GM19328 (cell line): ENCODE measurements at regions not wholly inside any gene's neighbourhood (a gene's known extent, or its start where the extent isn't known, plus 50 kb on each side); places are given as distances from the start of the nearest gene placed in this dataset.

Experiments
- ATAC-seq: cut with Tn5 transposase; IDR thresholded peaks from one replicate; pipeline ENCODE4 v1.9.1; 2021; ENCODE audit warnings: mild to moderate bottlenecking, moderate library complexity; ENCODE audit not compliant: unreplicated experiment

DNA sequence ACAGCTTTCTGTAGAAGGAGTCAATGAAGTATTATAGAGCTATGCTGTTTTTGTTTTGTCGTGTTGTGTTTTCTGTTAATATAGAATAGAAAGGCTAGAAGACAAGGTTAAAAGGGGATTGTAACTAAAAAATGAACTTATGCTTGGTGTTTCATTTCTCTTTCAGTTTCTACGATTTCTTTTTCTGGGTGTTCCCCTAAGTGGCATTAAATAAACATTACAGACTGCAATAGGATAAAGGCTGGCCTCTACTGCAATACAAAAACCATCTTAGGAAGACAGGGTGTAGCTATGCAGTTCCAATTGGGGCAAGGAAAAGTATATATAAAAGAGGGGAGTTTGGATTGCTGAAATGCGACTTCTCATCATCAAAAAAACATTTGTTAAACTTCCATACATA is 1609.7 kb upstream of the ACVR2A start:
- no peak for ATAC-seq

DNA sequence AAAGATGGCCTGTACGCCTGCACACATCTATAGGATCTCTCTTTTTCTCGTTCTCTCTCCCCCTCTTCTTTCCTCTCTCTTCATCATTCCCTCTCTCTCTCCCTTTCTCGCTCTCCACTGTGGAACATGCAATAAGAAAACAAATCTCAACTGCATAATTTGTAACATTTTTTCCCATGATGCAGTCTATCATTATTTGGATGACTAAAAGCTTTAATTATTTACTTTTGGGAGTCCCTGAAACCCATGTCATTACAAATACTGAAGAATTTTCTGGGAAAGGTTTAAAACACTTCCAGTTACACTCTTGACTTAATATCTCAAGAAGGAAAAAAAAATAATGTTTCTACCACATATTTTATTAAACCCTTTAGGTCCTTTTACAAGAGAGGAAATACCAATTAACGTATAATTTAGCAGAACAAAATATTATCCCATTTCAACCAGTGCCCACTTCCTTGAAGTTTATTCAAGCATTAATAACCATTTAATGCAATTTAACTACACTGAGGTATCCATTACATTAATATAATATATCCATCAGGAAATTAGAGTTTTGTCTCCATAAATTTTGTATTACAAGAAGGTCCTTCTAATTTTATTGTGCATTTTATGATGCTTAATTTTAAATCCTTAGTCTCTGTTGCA is 1615.2 kb upstream of the ACVR2A start:
- ATAC-seq: no peak

DNA sequence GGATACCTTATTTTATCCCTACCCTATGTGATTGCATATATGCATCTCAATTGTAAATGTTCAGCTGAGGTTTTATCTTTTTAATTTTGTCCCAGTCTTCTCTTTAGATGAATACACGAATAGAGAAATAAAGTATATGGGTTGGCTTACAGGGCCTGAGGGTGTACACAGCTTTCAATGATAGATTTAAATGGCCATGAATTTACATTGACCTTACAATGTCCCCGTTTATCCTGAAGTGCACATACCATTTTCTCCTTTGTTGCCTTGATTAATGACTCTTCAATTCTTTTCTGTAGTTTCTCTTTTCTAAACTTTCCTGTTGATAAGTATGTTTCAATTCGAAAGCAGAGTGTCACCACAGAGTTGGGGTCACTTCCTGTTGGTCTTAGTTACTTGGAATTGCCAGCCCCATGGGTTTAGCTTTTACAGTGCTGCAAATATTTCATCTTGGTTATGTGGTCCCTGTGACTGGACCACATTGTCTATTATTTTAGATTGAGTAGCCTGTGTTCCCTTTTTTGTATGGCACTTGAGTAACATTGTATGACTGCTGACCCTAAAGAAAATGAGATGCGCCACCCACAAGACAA is 1616.3 kb upstream of the ACVR2A start:
- ATAC-seq: peak; percentile 69

DNA sequence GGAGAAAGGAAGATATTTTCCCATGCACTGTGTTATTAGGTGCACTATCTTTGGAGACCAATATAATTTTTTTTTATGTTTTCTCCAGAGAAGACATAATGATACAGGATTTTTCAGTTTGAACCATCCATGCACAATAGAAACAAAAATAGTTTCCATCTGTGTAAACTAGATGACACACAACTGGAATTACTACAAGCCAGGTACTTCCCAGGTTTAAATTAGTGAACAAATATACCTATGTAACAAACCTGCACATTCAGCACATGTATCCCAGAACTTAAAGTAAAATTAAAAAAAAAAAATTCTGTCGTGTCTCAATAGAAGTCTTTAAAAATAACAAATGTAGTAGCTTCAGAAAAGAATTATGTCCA is 1616.8 kb upstream of the ACVR2A start:
- no peak for ATAC-seq

DNA sequence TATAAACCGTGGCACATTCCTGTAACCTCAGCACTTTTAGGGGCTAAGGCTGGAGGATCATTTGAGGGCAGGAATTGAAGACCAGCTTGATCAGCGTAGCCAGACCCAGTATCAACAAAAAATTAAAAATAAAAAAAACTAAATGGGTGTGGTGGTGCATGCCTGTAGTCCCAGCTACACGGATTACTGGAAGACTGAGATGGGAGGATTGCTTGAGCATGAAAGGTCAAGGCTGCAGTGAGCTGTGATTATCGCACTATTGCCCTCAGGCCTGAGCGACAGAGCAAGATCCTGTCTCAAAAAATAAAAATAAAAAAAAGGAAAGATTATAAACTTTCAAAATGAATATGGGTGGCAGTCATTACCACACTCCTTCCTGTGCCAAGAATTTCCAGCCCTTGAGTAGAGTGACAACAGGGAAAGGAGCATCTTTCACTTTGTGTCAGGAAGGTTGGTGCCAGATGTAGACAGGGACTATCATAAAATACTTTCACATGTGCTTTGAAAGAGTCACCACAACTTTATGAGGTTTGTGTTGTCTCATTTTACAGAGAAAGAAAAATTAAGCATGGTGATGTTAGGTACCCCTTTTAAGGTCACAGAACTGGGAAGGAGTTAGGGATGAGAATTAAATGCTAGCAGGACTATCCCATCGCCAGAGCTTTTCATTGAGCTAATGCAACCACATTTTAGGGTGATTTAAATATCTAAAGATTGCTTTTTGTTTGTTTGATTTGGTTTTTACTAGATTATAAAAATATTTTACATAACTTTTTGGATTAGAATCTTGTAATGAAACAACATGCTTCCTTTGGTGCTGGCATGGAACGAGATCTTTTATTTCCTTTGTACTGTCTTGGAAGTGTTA is 1617.4 kb upstream of the ACVR2A start:
- no peak for ATAC-seq

DNA sequence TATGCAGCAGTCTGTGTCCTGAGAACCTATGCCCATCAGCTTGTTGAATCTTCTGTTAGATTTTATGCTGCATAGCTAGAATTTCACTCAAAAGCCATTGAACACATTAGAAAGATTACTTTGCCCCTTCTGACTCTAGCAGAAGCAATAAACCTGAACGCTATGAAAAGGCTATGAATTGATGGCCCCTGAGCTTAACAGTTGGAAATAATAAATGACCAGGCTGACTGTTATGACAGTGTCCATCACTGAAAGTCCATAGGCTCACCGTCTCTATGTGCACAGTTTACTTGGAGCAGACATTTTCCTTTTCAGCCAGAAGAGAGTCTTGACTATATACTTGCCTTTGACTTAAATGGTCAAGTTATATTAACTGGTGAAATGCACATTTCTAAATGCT is 1618.8 kb upstream of the ACVR2A start:
- ATAC-seq: no peak

DNA sequence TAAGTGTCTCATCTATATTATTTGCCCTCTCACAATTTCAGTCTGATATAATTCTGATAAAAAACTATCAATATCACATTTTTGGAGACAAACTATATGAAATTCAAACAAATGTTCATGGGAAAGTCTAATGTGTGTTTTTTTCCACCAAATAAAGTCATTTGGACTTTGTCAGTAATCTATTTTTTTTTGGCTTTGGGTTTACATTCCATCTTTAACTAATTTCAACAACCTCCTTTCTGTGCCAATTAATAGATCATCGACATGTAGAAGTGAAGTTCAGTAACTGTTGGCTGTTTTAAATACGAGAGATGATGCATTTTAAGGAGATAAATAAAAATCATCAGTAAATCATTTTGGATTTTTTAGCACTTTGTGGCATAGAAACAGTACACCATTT is 1623.0 kb upstream of the ACVR2A start:
- no peak for ATAC-seq

DNA sequence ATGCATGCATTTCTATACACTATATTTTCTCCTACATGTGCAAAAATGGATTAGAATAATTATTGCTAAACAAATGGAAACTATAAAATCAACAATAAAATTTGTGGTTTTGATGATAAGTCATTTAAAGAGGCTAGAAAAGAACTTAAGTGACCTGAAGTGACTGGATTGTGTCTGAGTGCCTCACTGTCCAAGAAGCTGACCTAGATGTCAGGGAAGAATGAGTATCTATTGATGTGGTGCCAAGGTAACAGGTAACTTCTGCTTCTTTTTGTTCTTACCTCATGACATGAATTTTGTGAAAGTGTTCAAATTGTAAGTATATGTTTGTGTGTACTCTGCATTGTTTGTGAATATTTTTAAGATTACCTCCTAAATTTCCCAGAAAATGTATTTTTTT is 1623.9 kb upstream of the ACVR2A start:
- no peak for ATAC-seq

DNA sequence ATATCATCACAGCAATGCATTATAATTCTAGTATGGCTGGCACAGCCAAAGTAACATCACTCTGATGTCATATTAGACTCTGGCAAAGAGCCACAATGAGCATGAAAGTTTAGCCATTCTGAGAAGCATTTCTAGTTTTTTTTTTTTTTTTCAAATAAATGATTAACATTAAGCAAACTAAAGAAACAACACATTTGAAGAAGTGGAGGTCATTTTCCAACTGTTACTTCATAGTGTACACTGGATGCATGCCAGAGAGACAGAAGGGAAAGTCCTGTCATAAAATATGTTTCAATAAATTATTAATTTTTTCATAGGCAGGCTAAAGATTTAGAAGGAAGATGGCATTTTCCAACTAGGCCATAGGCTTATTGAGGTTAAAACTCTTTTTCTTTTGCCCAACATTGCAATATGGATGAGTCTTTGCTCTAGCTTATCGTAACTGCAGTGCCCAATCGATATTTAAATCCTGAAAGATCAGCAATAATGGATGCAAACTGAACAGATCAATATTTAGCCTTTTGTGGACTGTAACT is 1630.4 kb upstream of the ACVR2A start:
- ATAC-seq: no peak

DNA sequence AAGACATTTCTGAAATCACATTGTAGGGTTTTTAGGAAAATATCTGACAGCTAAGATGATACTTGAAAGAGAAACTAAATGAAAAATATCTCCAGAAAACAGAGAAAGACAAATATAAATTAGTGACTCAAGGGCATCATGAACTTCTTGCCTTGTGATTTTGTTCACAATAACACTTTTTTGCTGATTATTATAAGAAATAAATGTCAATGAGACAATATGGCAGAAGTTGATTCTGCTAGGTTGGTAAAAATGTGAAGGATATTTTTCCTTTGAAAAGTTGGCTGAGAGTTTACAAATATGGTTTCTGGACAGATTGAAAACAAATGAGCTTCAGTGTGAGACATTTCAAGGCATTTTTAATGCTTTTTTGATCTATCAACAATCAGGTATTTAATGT is 1631.2 kb upstream of the ACVR2A start:
- ATAC-seq: no peak

DNA sequence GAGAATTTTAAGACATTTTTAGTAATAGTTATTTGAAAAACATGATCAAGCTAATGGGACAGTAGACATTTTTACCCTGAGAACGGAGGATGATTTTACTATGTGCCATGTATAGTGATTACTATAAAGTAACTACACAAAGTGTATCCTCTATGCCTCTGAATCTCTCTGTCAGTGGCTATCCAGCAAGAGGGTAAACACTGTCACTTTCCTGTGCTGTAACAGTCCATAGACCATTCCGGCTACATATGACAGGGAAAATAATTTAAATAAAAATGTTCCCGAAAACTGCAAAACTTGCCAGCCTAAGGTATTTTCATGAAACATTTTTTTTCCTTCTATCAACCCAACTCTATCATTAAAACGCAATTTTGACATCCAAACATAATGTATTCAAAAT is 1632.2 kb upstream of the ACVR2A start:
- no peak for ATAC-seq

DNA sequence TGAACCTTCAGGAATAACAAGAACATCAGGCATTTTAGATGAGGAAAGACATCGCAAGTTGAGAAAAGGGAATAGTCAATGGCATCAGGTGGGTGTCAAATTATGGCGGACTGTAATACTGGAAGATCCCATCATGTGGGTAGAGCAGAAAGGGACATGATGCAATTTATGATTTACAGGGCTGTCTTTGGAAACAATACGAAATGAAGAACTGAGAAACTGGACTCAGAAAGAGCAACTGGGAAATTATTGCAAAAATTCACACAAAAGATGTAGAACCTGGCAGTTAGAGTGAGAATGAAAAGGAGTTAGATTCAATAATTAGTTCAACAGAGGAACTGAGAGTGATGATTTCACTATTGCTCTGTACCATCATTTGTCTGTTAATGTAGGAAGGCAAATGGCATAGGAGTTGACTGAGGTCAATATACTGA is 1635.0 kb upstream of the ACVR2A start:
- no peak for ATAC-seq

DNA sequence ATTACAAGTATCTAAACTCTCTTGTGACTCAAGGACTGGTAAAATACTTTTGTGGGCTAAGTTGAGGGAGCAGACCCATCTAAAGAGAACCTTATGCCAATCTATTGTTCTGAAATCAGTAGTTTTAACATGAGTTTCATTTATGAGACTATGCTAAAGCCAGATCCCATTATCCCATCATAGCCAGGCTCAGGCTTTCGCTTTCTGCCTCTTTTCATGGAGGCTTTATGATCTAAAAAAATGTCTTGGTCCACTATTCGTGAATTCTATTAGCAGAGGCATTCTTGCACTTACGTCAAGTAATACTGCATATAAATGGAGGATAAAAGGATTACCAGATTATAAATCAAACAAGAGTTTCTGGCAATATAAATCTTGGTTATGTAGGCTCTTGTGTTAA is 1636.9 kb upstream of the ACVR2A start:
- ATAC-seq: no peak

DNA sequence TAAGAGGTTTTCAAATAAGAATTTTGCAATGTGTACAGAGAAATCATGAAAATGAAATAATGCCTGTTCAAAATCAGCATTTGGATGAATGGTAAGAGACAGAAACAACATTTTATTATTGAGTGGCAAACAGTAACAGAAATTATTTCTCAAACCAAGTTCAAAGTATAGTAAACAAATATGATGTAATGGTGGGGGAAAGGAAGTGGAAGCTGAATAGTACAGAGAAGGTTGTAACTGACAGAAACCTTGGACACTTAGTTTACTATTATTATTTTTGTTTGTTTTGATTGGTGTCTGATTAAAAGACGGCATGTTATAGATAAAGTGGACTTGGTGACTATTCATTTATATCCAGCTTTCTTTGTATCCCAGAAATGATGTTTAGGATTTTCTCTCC is 1637.4 kb upstream of the ACVR2A start:
- no peak for ATAC-seq

DNA sequence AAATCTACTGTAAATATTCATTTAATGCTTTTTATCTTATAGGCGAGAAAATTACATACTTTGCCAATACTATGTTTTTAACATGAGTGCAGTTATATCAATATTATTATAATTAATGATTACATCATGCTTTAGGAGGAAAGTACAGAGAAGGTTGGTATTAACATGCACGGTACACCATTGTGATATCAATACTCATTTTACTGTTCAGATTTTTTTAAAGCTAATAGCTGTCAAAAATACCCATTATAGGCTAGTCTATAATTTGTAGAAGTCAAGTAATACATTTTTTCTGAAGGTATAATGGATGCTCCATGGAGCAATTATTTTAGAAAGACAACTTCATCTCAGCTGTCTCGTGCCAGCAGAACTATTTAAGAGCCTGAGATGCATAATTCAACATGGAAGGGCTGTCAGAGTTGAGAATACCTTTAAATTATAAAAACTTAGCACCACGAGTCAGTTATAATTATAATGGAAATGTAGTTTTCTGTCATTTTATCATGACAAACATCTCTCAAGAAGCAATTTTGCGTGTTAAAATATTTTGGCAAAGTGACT is 1641.7 kb upstream of the ACVR2A start:
- no peak for ATAC-seq

DNA sequence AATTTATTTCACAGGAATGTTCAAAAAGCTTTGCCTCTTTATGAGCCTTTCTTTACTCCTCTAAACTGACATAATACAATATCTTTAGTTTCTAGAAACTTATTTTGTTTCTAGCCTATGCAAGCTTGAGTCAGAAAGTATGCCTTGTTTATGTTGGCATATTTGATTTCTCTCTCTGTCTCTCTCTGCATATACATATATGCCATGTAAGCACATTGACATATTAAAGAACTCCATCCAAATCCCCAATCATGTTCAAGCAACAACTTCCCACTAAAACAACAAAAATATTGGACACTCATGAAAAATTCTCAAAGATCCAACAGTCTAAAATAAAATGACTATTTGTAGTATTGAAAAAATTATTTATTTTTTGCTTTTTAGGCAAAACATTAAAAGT is 1651.2 kb upstream of the ACVR2A start:
- ATAC-seq: no peak

DNA sequence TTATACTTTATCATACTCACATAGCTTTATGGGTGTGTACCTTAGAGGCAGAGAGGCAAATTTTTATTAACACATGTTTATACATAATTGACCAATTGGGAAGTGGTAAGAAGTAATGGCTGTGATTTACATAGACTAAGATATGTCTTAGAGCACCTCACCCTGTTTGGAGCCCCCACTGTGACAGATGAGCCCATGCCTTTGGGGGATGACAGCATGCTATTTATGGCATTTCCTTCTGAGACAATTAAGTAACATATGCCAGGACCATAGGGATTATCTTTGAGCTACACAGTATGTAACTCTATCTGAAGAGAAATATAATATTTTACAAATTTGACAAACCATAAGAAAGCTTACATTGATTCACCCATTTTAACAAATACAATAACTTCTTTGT is 1655.3 kb upstream of the ACVR2A start:
- ATAC-seq: no peak

DNA sequence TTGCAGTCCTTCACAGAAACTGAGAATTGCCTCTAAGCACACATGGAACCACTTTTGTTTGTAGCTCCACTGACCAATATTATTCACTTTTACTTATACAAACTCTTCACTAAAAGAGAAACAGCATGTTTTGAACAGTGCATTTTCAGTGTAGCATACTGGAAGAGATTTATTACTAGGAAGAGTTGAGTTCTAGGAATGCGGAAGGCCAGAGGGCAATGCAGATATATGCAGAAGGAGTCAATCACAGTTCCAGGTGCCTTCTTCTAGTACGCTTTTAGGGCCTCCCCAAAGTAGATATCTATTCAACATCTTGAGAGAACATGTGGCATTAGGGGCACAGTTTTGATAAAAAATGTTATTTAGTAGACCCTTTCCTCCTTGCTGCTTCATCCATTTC is 1654.0 kb upstream of the ZEB2 start:
- ATAC-seq: no peak

DNA sequence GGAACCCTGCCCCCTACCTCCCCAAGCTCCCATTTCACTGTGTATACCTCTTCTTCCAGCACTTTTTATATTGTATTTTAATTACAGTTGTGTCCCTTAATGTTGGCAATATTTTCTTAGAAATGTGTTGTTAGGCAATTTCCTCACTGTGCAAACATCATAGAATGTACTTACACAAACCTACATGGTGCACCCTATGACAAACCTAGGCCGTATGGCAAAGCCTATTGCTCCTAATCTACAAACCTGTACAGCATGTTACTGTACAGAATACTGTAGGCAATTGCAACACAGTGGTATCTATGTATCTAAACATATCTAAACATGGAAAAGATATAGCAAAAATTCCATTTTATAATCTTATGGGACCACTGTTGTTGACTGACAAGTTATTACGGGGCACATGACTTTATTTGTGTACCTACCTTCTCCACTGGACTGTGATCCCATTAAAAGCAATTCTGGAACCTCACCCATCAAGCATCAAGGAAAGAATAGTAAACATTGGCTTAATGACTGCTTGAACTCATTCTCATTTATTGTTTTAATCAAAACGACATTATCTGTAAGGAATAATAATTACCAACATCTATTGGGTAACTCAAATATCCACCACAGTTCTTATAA is 1641.5 kb upstream of the ZEB2 start:
- ATAC-seq: no peak

DNA sequence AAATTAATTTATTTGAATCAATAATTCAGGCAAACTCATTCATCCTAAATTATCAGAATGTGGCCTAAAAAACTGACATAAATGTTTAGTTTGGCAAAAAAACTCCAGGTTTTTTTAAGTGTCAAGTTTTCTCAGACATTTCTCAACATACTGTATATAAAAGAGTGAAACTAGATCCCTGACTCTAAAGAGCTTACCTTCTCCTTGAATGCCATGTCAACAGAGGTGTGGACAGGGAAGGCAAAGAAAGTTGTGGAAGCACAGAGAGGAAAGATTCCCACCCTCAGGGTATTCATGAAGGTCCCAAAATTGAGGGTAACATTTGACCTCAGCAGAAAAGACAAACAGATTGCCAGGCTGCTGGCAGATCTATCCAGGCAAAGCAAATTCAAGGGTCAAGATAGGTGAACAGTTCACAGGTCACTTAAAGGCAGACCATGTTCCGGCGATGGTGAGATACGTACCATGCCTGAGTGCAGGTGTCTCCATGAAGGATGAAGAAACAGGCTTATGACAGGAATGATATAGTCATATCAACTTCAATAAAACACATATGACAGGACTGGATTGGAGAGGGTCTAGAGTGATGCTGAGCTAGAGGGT is 1638.3 kb upstream of the ZEB2 start:
- ATAC-seq: no peak
